Putamen (tissue), 1 donor: ENCODE measurements at regions not wholly inside any gene's neighbourhood (a gene's known extent, or its start where the extent isn't known, plus 50 kb on each side); places are given as distances from the start of the nearest gene placed in this dataset.

Experiments
- DNase-seq: peaks from one replicate; pipeline ENCODE4 v3.0.0-alpha.2; 2016; ENCODE audit warnings: low spot score

DNA sequence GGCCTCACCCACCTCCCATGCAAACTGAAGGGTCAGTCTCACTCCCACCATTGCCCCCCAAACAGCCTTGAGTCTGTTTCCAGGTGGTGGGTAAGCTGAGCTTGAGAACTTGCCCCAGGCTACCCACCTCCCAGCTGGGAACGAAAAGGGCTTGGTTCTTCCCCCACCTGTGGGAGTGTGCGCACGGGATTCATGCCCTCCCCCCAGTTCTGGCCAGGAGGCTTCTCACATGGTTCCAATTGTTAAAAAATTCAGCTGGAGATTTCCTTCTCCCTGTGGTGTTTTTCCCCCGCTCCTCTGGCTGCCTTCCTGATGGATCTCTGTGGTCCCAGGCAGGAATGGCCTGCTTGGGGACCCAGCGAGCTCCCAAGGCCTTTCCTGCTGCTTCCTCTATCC, 81.8 kb upstream of the C21orf91 start:
- no peak for DNase-seq

DNA sequence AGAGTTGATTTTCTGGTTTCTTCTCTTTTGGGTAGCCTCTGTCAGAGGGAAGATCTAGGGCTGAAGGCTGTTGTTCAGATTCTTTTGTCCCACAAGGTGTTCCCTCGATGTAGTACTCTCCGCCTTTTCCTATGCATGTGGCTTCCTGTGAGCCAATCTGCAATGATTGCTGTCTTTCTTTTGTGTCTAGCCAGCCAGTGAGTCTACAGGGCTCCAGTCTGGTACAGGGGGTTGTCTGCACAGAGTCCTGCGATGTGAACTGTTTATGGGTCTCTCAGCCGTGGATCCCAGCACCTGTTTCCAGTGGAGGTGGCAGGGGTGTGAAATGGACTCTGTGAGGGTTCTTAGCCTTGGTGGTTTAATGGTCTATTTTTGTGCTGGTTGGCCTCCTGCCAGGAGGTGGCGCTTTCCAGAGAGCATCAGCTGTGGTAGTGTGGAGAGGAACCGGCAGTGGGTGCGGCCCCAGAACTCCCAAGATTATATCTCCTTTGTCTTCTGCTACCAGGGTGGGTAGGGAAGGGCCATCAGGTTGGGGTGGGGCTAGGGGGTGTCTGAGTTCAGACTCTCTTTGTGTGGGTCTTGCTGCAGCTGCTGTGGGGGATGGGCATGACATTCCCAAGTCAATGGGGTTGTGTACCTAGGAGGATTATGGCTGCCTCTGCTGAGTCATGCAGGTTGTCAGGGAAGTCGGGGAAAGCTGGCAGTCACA, 81.3 kb upstream of the C21orf91 start:
- no peak for DNase-seq

DNA sequence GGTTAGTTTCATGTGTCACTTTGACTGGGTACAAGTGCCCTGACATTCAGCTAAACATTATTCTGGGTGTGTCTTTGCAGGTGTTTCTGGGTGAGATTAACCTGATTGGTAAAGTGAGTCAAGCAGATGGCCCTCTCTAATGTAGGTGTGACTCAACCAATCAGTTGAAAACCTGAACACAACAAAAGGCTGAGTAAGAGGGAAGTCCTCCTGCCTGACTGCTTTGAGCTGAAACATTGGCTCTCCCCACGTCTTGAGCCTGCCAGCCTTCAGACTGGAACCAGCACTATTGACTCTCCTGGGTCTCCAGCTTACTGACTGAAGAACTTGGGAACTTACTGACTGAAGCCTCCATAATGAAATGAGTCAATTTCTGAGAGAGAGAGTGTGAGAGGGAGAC, 70.0 kb upstream of the C21orf91 start:
- no peak for DNase-seq

DNA sequence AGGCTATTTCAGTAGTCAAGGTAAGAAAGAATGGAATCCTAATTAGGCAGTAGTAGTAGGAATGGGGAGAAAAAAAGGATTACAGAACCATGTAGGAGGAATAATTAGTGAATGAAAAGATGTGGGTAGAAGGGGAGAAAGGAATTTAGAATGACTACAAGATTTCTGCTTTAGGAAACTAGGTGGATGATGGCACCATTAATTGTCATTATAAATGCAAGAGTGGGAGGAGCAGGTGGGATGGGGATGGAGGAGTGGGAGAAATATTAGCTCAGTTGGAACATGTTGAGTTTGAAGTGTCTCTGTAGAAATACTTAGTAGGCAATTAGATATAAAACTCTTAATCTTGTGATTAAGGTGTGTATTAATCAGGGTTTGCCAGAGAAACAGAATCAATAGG, 50.0 kb upstream of the C21orf91 start:
- peak; percentile 79 for DNase-seq
